Type B pancreatic cell (in vitro differentiated cells): ENCODE measurements at regions not wholly inside any gene's neighbourhood (a gene's known extent, or its start where the extent isn't known, plus 50 kb on each side); places are given as distances from the start of the nearest gene placed in this dataset.
A peak's percentile ranks its signal among the peaks of the same experiment; 100 is the strongest.

Source experiments
- DNase-seq: peaks from one replicate; pipeline ENCODE4 v3.0.0; 2021; ENCODE audit warnings: mixed read lengths; ENCODE audit not compliant: unreplicated experiment; ENCODE audit errors: extremely low spot score
- H3K27ac Mint-ChIP-seq: 2 replicates; pipeline ENCODE4 v1.8.0; 2021; ENCODE audit warnings: mild to moderate bottlenecking, mixed read lengths
- H3K27me3 Mint-ChIP-seq: 2 replicates; pipeline ENCODE4 v1.8.0; 2021; ENCODE audit warnings: mixed read lengths
- H3K36me3 Mint-ChIP-seq: 2 replicates; pipeline ENCODE4 v1.8.0; 2021; ENCODE audit warnings: mixed read lengths
- H3K4me1 Mint-ChIP-seq: one replicate; pipeline ENCODE4 v1.8.0; 2021; ENCODE audit warnings: mixed read lengths; ENCODE audit not compliant: unreplicated experiment
- H3K4me3 Mint-ChIP-seq: 2 replicates; pipeline ENCODE4 v1.8.0; 2021; ENCODE audit warnings: mild to moderate bottlenecking, mixed read lengths
- H3K9me3 Mint-ChIP-seq: 2 replicates; pipeline ENCODE4 v1.8.0; 2021; ENCODE audit warnings: mixed read lengths
- TF ChIP-seq, protein P1 (sequence below): fragments of 200-600 bp; sonication (generic); conservative IDR thresholded peaks from 2 replicates; pipeline ENCODE4 v1.5.0; 2021; ENCODE audit warnings: antibody characterized with exemption, mild to moderate bottlenecking

DNA sequence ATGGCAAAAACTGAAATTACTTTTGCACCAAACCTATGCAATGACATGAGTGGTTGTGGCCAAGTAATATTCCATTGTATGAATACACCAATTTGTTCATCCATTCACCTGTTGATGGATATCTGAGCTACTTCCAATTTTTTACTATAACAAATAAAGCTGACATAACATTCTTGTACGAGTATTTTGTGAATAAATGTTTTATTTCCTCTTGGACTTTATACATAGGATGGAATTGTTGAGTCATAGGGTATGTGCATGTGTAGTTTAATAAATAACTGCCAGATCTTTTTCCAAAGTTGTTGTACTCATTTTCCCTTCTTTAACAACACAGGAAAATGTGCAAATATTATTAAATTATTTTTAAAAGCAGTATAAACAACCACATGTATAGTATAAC lies 146.1 kb upstream of the ZNF462 start:
- Mint-ChIP-seq H3K36me3 (peaks cover 4% of the 10 kb centered on the region), H3K4me3 (no peak overlapping the region)

DNA sequence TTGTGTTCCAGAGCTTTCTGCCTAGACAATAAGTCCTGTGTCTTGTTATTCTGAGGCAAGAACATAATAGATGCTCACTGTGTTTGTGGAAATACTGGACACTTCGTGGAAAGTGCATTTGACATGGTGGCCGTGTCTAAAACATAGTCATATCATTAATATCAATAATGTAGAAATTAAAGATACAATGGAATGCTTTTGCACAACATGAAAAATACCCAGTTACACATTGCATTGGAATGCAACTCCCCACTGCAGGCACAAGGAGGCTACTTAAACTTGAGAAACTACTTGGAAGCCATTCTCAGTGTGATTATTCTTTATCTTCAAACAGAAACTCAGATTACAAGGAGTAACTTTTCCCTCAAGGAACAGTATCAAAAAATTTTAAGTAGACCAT lies 145.3 kb upstream of the ZNF462 start:
- peak overlapping the region; percentile 20 for H3K4me3 Mint-ChIP-seq
- no peaks in the 10 kb centered on the region for H3K27me3 Mint-ChIP-seq
- peak overlapping the region; percentile 86 for H3K27ac Mint-ChIP-seq
- DNase-seq: no peak
- TF ChIP-seq, protein P1, sequence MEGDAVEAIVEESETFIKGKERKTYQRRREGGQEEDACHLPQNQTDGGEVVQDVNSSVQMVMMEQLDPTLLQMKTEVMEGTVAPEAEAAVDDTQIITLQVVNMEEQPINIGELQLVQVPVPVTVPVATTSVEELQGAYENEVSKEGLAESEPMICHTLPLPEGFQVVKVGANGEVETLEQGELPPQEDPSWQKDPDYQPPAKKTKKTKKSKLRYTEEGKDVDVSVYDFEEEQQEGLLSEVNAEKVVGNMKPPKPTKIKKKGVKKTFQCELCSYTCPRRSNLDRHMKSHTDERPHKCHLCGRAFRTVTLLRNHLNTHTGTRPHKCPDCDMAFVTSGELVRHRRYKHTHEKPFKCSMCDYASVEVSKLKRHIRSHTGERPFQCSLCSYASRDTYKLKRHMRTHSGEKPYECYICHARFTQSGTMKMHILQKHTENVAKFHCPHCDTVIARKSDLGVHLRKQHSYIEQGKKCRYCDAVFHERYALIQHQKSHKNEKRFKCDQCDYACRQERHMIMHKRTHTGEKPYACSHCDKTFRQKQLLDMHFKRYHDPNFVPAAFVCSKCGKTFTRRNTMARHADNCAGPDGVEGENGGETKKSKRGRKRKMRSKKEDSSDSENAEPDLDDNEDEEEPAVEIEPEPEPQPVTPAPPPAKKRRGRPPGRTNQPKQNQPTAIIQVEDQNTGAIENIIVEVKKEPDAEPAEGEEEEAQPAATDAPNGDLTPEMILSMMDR: peak; percentile 51
- peaks cover 4% of the 10 kb centered on the region for H3K36me3 Mint-ChIP-seq
- peaks cover 24% of the 10 kb centered on the region for H3K4me1 Mint-ChIP-seq
- H3K9me3 Mint-ChIP-seq: peaks cover 11% of the 10 kb centered on the region

More for the DNA sequence above, 146.1 kb upstream of the ZNF462 start:
- TF ChIP-seq, protein P1: no peak
- H3K27me3 Mint-ChIP-seq: no peaks in the 10 kb centered on the region
- H3K4me1 Mint-ChIP-seq: peaks cover 27% of the 10 kb centered on the region
- peaks cover 13% of the 10 kb centered on the region for H3K9me3 Mint-ChIP-seq
- no peak overlapping the region for H3K27ac Mint-ChIP-seq
- no peak for DNase-seq

DNA sequence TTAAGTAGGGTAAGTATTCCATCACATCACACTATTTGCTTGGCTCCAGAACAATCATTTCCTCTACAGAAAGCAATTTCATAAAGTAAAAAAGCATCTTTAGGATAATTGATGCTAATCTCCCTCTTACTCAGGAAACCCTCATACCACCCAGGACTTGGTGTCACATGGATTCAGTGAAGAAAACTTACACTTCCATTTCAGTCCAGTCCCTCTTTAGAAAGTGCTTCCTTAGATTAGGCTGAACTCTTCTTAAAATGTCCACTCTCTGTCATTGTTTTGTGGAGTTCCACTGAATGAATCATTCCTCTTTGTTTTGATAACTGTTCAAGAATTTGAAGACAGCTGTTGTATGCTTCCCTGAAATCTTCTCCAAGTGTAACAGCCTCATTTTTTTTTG lies 144.0 kb upstream of the ZNF462 start:
- Mint-ChIP-seq H3K27ac (peak overlapping the region; percentile 1), H3K36me3 (peaks cover 4% of the 10 kb centered on the region), H3K4me1 (peaks cover 24% of the 10 kb centered on the region), H3K9me3 (peaks cover 11% of the 10 kb centered on the region), H3K4me3 (no peak overlapping the region), H3K27me3 (no peaks in the 10 kb centered on the region)
- TF ChIP-seq, protein P1: no peak
- DNase-seq: no peak

DNA sequence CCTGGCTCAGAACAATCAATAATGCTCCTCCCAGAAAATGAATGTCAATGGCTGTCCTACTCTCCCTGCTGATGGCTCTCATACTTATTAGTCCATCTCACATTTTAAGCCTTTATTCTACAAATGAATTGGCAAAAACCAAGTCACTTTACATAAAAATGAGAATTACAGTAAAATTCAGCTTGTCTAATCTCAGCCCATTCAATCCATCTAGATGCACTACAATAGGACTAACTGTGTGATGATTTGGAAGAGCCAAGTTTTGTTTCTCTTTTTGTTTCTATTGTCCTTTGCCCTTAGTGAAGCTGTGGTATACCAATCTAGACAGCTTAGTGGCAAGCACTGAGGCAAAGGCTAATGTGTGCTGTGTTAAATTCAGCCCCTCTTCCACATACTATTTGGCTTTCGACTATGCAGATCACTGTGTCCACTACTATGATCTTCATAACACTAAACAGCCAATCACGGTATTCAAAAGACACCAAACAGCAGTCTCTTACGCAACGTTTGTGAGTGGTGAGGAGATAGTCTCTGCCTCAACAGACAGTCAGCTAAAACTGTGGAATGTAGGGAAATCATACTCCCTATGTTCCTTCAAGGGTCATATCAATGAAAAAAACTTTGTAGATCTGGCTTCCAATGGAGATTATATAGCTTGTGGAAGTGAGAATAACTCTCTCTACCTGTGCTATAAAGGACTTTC lies 140.8 kb upstream of the ZNF462 start:
- DNase-seq: no peak
- H3K36me3 Mint-ChIP-seq: peaks cover 4% of the 10 kb centered on the region
- peaks cover 11% of the 10 kb centered on the region for H3K9me3 Mint-ChIP-seq
- no peak overlapping the region for H3K27ac Mint-ChIP-seq
- H3K4me1 Mint-ChIP-seq: peaks cover 23% of the 10 kb centered on the region
- H3K4me3 Mint-ChIP-seq: no peak overlapping the region
- TF ChIP-seq, protein P1: no peak
- no peaks in the 10 kb centered on the region for H3K27me3 Mint-ChIP-seq

DNA sequence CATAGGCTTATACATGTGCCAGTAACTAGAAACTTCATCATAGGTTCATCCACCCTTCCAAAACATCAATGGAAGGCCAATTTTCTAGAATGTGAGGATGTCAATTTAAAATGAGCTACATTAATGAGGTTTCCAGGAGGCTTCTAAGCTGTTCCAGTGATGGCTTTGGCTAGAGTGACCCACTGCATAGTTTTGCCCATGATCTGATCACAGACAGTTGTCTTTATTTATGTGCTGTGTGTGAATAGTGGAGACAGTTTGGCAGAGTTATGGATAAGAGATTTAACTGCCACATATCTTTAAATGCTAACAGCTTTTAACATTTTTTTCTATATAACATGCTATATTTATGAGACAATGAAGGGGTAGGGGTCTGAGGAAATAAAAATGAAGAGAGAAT lies 139.0 kb upstream of the ZNF462 start:
- no peak for DNase-seq
- H3K9me3 Mint-ChIP-seq: peaks cover 11% of the 10 kb centered on the region
- H3K36me3 Mint-ChIP-seq: peaks cover 4% of the 10 kb centered on the region
- H3K27me3 Mint-ChIP-seq: no peaks in the 10 kb centered on the region
- no peak overlapping the region for H3K27ac Mint-ChIP-seq
- TF ChIP-seq, protein P1: no peak
- peaks cover 8% of the 10 kb centered on the region for H3K4me1 Mint-ChIP-seq
- no peak overlapping the region for H3K4me3 Mint-ChIP-seq
